ENCODE measurements at regions not wholly inside any gene's neighbourhood (a gene's known extent, or its start where the extent isn't known, plus 50 kb on each side); places are given as distances from the start of the nearest gene placed in this dataset.

- no peak for DNase-seq
Measured at GRCh38 chr2:226618875-226619605, 180.6 kb downstream of the IRS1 start.

- DNase-seq: no peak
Measured at GRCh38 chr2:226618544-226618874, 181.1 kb downstream of the IRS1 start.

GRCh38 chr2:226615891-226616290, 183.7 kb downstream of the IRS1 start:
- no peak for DNase-seq

- DNase-seq: no peak
Measured at GRCh38 chr2:226611944-226612318, 187.7 kb downstream of the IRS1 start.

GRCh38 chr2:226611196-226611943, 188.2 kb downstream of the IRS1 start:
- DNase-seq: no peak

GRCh38 chr2:226609366-226609765, 190.3 kb downstream of the IRS1 start:
- no peak for DNase-seq

- DNase-seq: no peak
Measured at GRCh38 chr2:226608451-226608850, 191.2 kb downstream of the IRS1 start.

GRCh38 chr2:226607379-226607778, 192.2 kb downstream of the IRS1 start:
- DNase-seq: no peak

- no peak for DNase-seq
Measured at GRCh38 chr2:226605642-226606041, 194.0 kb downstream of the IRS1 start.

GRCh38 chr2:226603606-226604005, 196.0 kb downstream of the IRS1 start:
- DNase-seq: no peak

GRCh38 chr2:226601881-226602662, 197.5 kb downstream of the IRS1 start:
- DNase-seq: no peak

- DNase-seq: no peak
Measured at GRCh38 chr2:226600802-226601201, 198.8 kb downstream of the IRS1 start.

GRCh38 chr2:226600184-226600583, 199.4 kb downstream of the IRS1 start:
- DNase-seq: no peak

GRCh38 chr2:226589043-226589442, 210.6 kb downstream of the IRS1 start:
- DNase-seq: no peak

GRCh38 chr2:226585130-226585561, 214.5 kb downstream of the IRS1 start:
- DNase-seq: no peak

GRCh38 chr2:226584518-226585055, 215.0 kb downstream of the IRS1 start:
- no peak for DNase-seq

GRCh38 chr2:226583715-226584114, 215.9 kb downstream of the IRS1 start:
- DNase-seq: no peak

GRCh38 chr2:226581661-226582060, 218.0 kb downstream of the IRS1 start:
- DNase-seq: no peak

GRCh38 chr2:226581004-226581403, 218.6 kb downstream of the IRS1 start:
- no peak for DNase-seq

- no peak for DNase-seq
Measured at GRCh38 chr2:226580403-226580802, 219.2 kb downstream of the IRS1 start.

- DNase-seq: no peak
Measured at GRCh38 chr2:226579519-226579918, 220.1 kb downstream of the IRS1 start.

- DNase-seq: no peak
Measured at GRCh38 chr2:226578879-226579278, 220.7 kb downstream of the IRS1 start.

- DNase-seq: no peak
Measured at GRCh38 chr2:226578373-226578772, 221.2 kb downstream of the IRS1 start.

- DNase-seq: no peak
Measured at GRCh38 chr2:226575928-226576327, 223.7 kb downstream of the IRS1 start.
